ENCODE measurements at regions not wholly inside any gene's neighbourhood (a gene's known extent, or its start where the extent isn't known, plus 50 kb on each side); places are given as distances from the start of the nearest gene placed in this dataset.

DNA sequence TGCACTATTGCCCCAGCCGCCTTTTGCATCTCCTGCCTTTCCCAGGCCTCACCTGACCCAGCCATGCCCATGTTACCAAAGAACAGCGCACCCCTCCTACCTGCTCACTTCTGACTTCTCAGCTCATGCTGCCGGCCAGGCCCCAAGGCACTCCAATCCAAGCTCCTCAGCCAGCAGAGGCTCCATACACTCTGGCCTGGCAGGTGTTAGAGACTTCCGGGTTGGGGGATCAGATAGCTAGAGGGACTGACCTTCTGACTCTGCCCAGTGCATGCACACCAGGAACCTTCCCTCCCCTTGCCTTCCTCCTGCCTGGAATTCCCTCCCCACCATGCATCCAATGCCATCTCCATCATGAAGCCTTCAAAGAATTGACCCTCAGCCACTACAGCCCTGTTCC, 56.2 kb upstream of the ZMIZ1 start:
- in situ Hi-C loops (cut with MboI; ENCODE audit: low sequenced_read_pairs, unreplicated experiment) = no loop called here
- no peak for DNase-seq (ENCODE audit: low spot score)
- TF ChIP-seq, protein P1, sequence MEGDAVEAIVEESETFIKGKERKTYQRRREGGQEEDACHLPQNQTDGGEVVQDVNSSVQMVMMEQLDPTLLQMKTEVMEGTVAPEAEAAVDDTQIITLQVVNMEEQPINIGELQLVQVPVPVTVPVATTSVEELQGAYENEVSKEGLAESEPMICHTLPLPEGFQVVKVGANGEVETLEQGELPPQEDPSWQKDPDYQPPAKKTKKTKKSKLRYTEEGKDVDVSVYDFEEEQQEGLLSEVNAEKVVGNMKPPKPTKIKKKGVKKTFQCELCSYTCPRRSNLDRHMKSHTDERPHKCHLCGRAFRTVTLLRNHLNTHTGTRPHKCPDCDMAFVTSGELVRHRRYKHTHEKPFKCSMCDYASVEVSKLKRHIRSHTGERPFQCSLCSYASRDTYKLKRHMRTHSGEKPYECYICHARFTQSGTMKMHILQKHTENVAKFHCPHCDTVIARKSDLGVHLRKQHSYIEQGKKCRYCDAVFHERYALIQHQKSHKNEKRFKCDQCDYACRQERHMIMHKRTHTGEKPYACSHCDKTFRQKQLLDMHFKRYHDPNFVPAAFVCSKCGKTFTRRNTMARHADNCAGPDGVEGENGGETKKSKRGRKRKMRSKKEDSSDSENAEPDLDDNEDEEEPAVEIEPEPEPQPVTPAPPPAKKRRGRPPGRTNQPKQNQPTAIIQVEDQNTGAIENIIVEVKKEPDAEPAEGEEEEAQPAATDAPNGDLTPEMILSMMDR (IDR thresholded peaks at IDR 0.05; ENCODE audit: borderline replicate concordance, control extremely low read depth, extremely low read depth, insufficient read depth, missing control alignments) = no peak

DNA sequence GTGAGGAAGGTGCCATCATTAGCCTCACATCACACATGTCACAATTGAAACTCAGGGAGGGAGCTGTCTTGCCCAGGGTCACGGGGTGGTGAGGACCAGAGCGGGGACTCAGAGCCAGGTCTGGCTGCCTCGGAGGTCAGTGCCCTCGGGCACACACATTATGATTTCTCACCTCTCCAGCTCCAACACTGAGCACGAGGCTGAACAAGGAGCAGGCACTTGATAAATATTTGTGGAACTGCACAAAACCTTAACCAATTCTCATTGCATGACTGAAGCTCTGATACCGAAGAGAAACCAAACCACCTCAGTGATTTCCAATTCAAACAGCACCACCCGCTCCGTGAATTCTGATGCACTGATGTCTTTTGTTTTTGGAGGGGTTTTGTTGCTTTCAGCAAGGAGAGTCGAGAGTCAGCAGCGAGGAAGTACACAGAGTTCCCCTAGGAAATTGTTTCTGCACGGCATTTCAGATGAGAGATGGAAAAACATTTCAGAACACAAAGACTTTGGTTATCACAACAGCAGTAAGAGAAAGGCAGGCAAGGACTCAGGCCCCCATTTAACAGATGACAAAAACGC, 55.3 kb upstream of the ZMIZ1 start:
- no peak for DNase-seq (ENCODE audit: low spot score)
- TF ChIP-seq, protein P1 (IDR thresholded peaks at IDR 0.05; ENCODE audit: borderline replicate concordance, control extremely low read depth, extremely low read depth, insufficient read depth, missing control alignments) = no peak
- in situ Hi-C loops (cut with MboI; ENCODE audit: low sequenced_read_pairs, unreplicated experiment) = no loop called here

DNA sequence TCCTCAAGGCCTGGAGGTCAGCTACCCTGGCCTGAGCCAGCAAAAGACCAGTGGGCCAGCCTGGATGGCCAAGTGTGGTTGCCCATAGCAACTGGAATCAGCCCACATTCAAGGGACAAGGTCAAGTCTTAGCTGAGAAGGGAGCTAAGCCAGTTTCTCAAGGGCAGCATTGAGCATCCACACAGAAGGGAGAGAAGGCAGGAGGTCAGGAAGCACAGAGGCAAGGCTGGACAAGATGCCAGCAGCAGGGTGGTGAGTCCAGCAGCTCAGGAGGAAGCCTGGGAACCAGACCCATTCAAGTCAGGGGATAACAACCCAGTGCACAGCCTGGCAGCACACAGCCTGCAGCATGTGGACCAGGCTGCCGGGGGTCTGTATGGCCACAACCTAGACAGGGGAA, 54.0 kb upstream of the ZMIZ1 start:
- DNase-seq (ENCODE audit: low spot score) = no peak
- TF ChIP-seq, protein P1 (IDR thresholded peaks at IDR 0.05; ENCODE audit: borderline replicate concordance, control extremely low read depth, extremely low read depth, insufficient read depth, missing control alignments) = no peak
- in situ Hi-C loops (cut with MboI; ENCODE audit: low sequenced_read_pairs, unreplicated experiment) = no loop called here

DNA sequence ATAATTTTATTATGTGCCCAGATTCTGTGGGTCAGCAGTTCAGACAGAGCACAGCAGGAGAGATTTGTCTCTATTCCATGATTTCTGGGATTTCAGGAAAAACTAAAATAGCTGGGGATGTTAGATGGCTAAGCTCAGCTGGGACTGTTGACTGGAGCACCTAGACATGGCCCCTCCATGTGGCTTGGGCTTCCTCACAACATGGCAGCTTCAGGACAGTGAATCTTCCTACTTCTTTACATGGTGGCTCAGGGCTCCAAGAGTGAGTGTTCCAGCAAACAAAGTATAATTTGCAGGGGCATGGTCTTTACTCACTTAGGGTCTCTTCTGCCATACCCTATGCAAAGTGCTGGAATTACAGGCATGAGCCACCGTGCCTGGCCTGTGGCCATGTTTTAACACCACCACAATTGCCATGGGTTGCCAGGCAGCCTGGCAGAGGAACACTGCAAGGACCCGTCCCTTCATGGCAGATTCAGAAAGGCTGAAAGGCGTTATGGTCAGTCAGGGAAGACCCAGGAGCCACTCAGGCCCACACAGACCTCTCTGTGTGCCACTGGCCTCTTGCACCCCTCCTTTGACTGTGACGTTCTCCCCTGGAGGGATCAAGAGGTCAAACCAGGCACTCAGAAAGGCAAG, 50.8 kb upstream of the ZMIZ1 start:
- in situ Hi-C loops (cut with MboI; ENCODE audit: low sequenced_read_pairs, unreplicated experiment) = no loop called here
- TF ChIP-seq, protein P1 (IDR thresholded peaks at IDR 0.05; ENCODE audit: borderline replicate concordance, control extremely low read depth, extremely low read depth, insufficient read depth, missing control alignments) = no peak

DNA sequence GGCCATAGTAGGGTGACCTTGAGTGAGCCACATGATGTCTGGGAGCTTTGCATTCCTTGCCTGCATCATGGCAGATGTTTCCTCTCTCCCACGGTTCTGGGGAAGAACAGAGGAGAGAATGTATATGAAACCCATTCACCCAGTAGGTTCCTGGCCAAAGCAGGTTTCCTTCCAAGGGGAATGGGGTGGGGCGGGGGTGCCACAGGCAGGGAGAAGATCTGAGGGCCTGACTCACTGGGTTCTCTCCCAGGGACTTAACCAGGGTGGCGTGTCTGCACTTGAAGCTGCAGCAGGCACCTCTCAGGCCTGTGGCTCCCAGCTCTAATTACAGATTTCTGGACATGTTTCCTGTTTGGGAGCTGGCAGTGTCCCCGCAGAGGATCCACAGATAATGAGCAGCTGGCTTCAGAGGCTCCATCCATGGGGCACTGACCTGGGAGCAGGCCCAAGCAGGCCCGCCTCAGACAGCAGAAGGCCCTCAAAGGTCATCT, 50.2 kb upstream of the ZMIZ1 start:
- TF ChIP-seq, protein P1 (IDR thresholded peaks at IDR 0.05; ENCODE audit: borderline replicate concordance, control extremely low read depth, extremely low read depth, insufficient read depth, missing control alignments) = no peak
- in situ Hi-C loops (cut with MboI; ENCODE audit: low sequenced_read_pairs, unreplicated experiment) = no loop called here
- DNase-seq (ENCODE audit: low spot score) = no peak

More for the DNA sequence above, 50.8 kb upstream of the ZMIZ1 start:
- no peak for DNase-seq (ENCODE audit: low spot score)

Measured in GM13976 (cell line).